Endothelial cell of umbilical vein (primary cell): ENCODE measurements at regions not wholly inside any gene's neighbourhood (a gene's known extent, or its start where the extent isn't known, plus 50 kb on each side); places are given as distances from the start of the nearest gene placed in this dataset.

Experiments
- BruUV-seq: library from RNA; stranded (reverse); fragments of 400-500 nt; replicated peaks from 2 replicates; lab custom pipeline; 2021; lab: Mats Ljungman, UMichigan
- CTCF ChIA-PET: fragments of 300-600, 350-600 bp; sonication (Branson Sonifier 250); formaldehyde crosslinking; loops from one replicate; lab custom pipeline; 2021; ENCODE audit warnings: antibody characterized with exemption, inconsistent platforms; lab: Charles Lee
- POLR2A ChIA-PET: fragments of 300-600, 350-600 bp; sonication (Branson Sonifier 250); formaldehyde crosslinking; loops from one replicate; lab custom pipeline; 2021; ENCODE audit warnings: antibody characterized with exemption, inconsistent platforms; lab: Charles Lee
- DNase-seq: peaks from one replicate; pipeline ENCODE4 v3.0.0-alpha.2; 2011; ENCODE audit warnings: low read depth, low spot score
- FAIRE-seq: peaks from 2 replicates; lab custom pipeline; 2011; peaks lifted over from hg19 to GRCh38; lab: Jason Lieb, UNC
- H2AFZ ChIP-seq: 2 replicates; pipeline ENCODE4 v1.6.0; 2012; ENCODE audit warnings: low read depth, low read length, control low read depth, inconsistent platforms
- H3K27ac ChIP-seq: 2 replicates; pipeline ENCODE4 v1.5.1; 2011; ENCODE audit warnings: low read depth, mild to moderate bottlenecking, control low read depth, low read length, moderate library complexity; ENCODE audit not compliant: insufficient read depth
- H3K27me3 ChIP-seq, 2 experiments: 2 replicates each; pipeline versions ENCODE4 v1.6.0 to v1.6.1; 2011; ENCODE audit warnings: low read length in 2 of 2, mixed read lengths in 1 of 2; ENCODE audit not compliant: control insufficient read depth in 2 of 2, insufficient read depth in 2 of 2
- H3K36me3 ChIP-seq, 2 experiments: 2 replicates in 1 of 2; 3 replicates in 1 of 2; pipeline ENCODE4 v1.5.1; 2011; ENCODE audit warnings: low read length in 2 of 2, mild to moderate bottlenecking in 1 of 2, moderate library complexity in 1 of 2; ENCODE audit not compliant: control insufficient read depth in 2 of 2, insufficient read depth in 2 of 2; ENCODE audit errors: extremely low read depth in 1 of 2
- H3K4me1 ChIP-seq: 3 replicates; pipeline ENCODE4 v1.5.1; 2011; ENCODE audit warnings: mild to moderate bottlenecking, low read length; ENCODE audit not compliant: control insufficient read depth, insufficient read depth; ENCODE audit errors: extremely low read depth
- H3K4me2 ChIP-seq: 2 replicates; pipeline ENCODE4 v1.6.1; 2011; ENCODE audit warnings: low read length, control low read depth, mixed read lengths; ENCODE audit not compliant: insufficient read depth
- H3K4me3 ChIP-seq, 3 experiments: fragments of 200-600 bp in 1 of 3; sonication (generic), shearing (Covaris generic) in 1 of 3; replicated peaks in 1 of 3; 2 replicates each; pipeline ENCODE4 v1.5.1; 2011 to 2016; ENCODE audit warnings: control low read depth in 3 of 3, low read length in 3 of 3, mild to moderate bottlenecking in 2 of 3, inconsistent platforms in 1 of 3, low read depth in 1 of 3, moderate library complexity in 1 of 3; ENCODE audit not compliant: insufficient read depth in 1 of 3
- H3K79me2 ChIP-seq: 2 replicates; pipeline ENCODE4 v1.6.0; 2012; ENCODE audit warnings: low read length, inconsistent platforms; ENCODE audit not compliant: control insufficient read depth, insufficient read depth
- H3K9ac ChIP-seq: replicated peaks from 2 replicates; pipeline ENCODE3; 2011; ENCODE audit warnings: low read length, control low read depth; ENCODE audit not compliant: insufficient read depth; ENCODE audit errors: extremely low read depth
- H3K9me1 ChIP-seq: replicated peaks from 3 replicates; pipeline ENCODE4 v1.6.0; 2011; ENCODE audit warnings: mild to moderate bottlenecking, low read length; ENCODE audit not compliant: control insufficient read depth, insufficient read depth; ENCODE audit errors: extremely low read depth
- H3K9me3 ChIP-seq: replicated peaks from 2 replicates; pipeline ENCODE4 v1.5.1; 2012; ENCODE audit warnings: low read length, inconsistent platforms; ENCODE audit not compliant: control insufficient read depth, insufficient read depth
- H4K20me1 ChIP-seq: replicated peaks from 2 replicates; pipeline ENCODE3; 2011; ENCODE audit warnings: mild to moderate bottlenecking, low read length; ENCODE audit not compliant: control insufficient read depth, insufficient read depth; ENCODE audit errors: extremely low read depth
- CTCF ChIP-seq, 2 donors: IDR thresholded peaks; 1 replicate in 1 of 2; 2 replicates in 1 of 2; pipeline ENCODE4 v1.5.1; 2011; ENCODE audit warnings: low read length in 2 of 2, mild to moderate bottlenecking in 2 of 2, moderate library complexity in 2 of 2, control low read depth in 1 of 2, inconsistent platforms in 1 of 2, low read depth in 1 of 2; ENCODE audit not compliant: insufficient read depth in 1 of 2; ENCODE audit errors: extremely low read depth in 1 of 2
- EZH2 ChIP-seq: IDR thresholded peaks from 2 replicates; pipeline ENCODE4 v1.6.1; 2012; ENCODE audit warnings: borderline replicate concordance, low read depth, mild to moderate bottlenecking, moderate library complexity, low read length, inconsistent platforms; ENCODE audit not compliant: severe bottlenecking
- FOS ChIP-seq: IDR thresholded peaks from 2 replicates; pipeline ENCODE4 v1.6.1; 2011; ENCODE audit warnings: mild to moderate bottlenecking, low read length, moderate library complexity, borderline replicate concordance; ENCODE audit not compliant: insufficient read depth
- GATA2 ChIP-seq: IDR thresholded peaks from 2 replicates; pipeline ENCODE4 v1.7.0; 2011; ENCODE audit warnings: low read depth, mild to moderate bottlenecking, moderate library complexity, mixed read lengths, low read length; ENCODE audit not compliant: insufficient read length, insufficient read depth
- JUN ChIP-seq: IDR thresholded peaks from 2 replicates; pipeline ENCODE4 v1.6.1; 2011; ENCODE audit warnings: borderline replicate concordance, low read depth; ENCODE audit not compliant: insufficient read length, insufficient read depth
- MAX ChIP-seq: IDR thresholded peaks from 2 replicates; pipeline ENCODE4 v1.6.1; 2011; ENCODE audit not compliant: insufficient read depth, insufficient read length
- MYC ChIP-seq: IDR thresholded peaks from one replicate; pipeline ENCODE4 v1.6.1; 2011; ENCODE audit warnings: mild to moderate bottlenecking, low read depth, low read length
- POLR2A ChIP-seq: IDR thresholded peaks from 2 replicates; pipeline ENCODE4 v1.6.1; 2012; ENCODE audit warnings: low read depth, mild to moderate bottlenecking, control low read depth, low read length
- POLR2AphosphoS5 ChIP-seq: IDR thresholded peaks from 2 replicates; pipeline ENCODE4 v1.6.1; 2012; ENCODE audit warnings: low read depth, mild to moderate bottlenecking, control low read depth, low read length, moderate library complexity; ENCODE audit not compliant: insufficient read depth
- dilution Hi-C: fragments of 300-500 bp; cut with MboI; formaldehyde crosslinking; loops from one replicate; pipeline ENCODE4 v1.15.0; 2019; ENCODE audit warnings: low sequenced_read_pairs; ENCODE audit not compliant: extremely low pct_ligation_motif_present
- intact Hi-C: fragments of 100-400 bp; cut with micrococcal nuclease; formaldehyde crosslinking; loops from one replicate; pipeline ENCODE4 v1.10.0; 2022

GRCh38 chr5:42949348-42950115 is 90.6 kb downstream of the ANXA2R start:
- dilution Hi-C loops (no loop called here), intact Hi-C loops (loop anchor here (1.0 kb wide), 8 partner anchors 37 to 172 kb away; partner anchors contain the start of gene ANXA2R)
- Histone ChIP-seq H3K79me2 (peaks cover 35% of the 10 kb centered on the region), H2AFZ (peak overlapping the region; percentile 30), H3K9me1 (no peaks in the 10 kb centered on the region), H3K4me3 (peak overlapping the region in 2 of 3 experiments; percentile 12 to 51), H3K9me3 (no peaks in the 10 kb centered on the region), H3K36me3 (no peaks in the 10 kb centered on the region), H3K9ac (peak overlapping the region; percentile 93), H3K4me1 (peaks cover 26% of the 10 kb centered on the region), H3K4me2 (peak overlapping the region; percentile 81), H3K27me3 (no peaks in the 10 kb centered on the region), H3K27ac (peak overlapping the region; percentile 99), H4K20me1 (no peaks in the 10 kb centered on the region)
- BruUV-seq: no TSS peak
- ChIA-PET CTCF (interaction anchor here (0.8 to 5.8 kb wide), 16 partner anchors 22 to 366 kb away, joined by 3 to 127 read pairs (median 5); no protein-coding TSS in a partner anchor), POLR2A (interaction anchor here (0.7 to 2.8 kb wide), 4 partner anchors 44 to 172 kb away, joined by 3 to 22 read pairs (median 6); no protein-coding TSS in a partner anchor)
- FAIRE-seq: peak; percentile 80
- DNase-seq: peak; percentile 94
- TF ChIP-seq MYC: no peak
- no peak for TF ChIP-seq EZH2
- TF ChIP-seq POLR2A: peak; percentile 64
- TF ChIP-seq JUN: peak; percentile 12
- TF ChIP-seq CTCF (IDR thresholded peaks at IDR 0.05; ENCODE audit: extremely low read depth in 1 of 2, insufficient read depth in 1 of 2, low read depth in 1 of 2, low read length in 2 of 2): peak; percentile 62 to 71
- peak; percentile 13 for TF ChIP-seq GATA2
- no peak for TF ChIP-seq MAX
- TF ChIP-seq FOS: no peak
- TF ChIP-seq POLR2AphosphoS5: peak; percentile 44
